ENCODE measurements at regions not wholly inside any gene's neighbourhood (a gene's known extent, or its start where the extent isn't known, plus 50 kb on each side); places are given as distances from the start of the nearest gene placed in this dataset.

DNA sequence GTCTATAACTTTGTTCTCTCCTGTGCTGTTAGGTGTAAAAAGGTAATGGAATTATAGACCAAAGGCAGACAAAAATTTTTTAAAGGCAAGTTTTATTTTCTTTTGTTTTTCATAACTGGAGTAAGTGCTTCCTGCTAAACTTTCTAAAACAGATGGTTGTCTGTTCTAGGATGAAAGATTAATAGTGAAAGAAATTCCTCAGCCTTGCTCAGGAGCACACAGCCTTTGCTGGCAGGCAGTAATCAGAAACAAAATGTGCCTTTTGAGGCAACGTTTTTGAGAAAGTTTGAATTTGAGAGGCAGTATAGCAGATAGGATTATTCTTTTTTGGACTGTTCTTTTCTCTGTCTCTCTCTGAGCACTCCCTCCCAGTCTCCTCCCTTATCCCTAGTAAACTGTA is 2749.5 kb downstream of the PCDH9 start:
- Histone ChIP-seq H3K27me3 (replicated peaks in 1 of 2; ENCODE audit: control insufficient read depth in 2 of 2, insufficient read depth in 2 of 2, low read length in 1 of 2) (no peaks in the 10 kb centered on the region), H3K4me1 (ENCODE audit: control insufficient read depth, insufficient read depth, low read length) (no peaks in the 10 kb centered on the region), H2AFZ (ENCODE audit: control insufficient read depth, low read depth, low read length) (no peak overlapping the region), H3K4me3 (no peak overlapping the region), H3K36me3 (ENCODE audit: control insufficient read depth in 2 of 2, insufficient read depth in 2 of 2, low read length in 1 of 2) (no peaks in the 10 kb centered on the region), H3K79me2 (ENCODE audit: control insufficient read depth, insufficient read depth, low read length) (no peaks in the 10 kb centered on the region), H3K4me2 (ENCODE audit: control insufficient read depth, insufficient read depth) (no peak overlapping the region), H4K20me1 (ENCODE audit: control insufficient read depth, insufficient read depth) (no peaks in the 10 kb centered on the region), H3K9ac (ENCODE audit: control insufficient read depth, insufficient read depth, low read length) (no peak overlapping the region), H3K27ac (ENCODE audit: control insufficient read depth, insufficient read depth) (no peak overlapping the region), H3K9me3 (replicated peaks; ENCODE audit: control insufficient read depth, insufficient read depth, low read length) (no peaks in the 10 kb centered on the region)
- FAIRE-seq (no peak), ATAC-seq (no peak), DNase-seq (ENCODE audit: low read depth, low spot score) (no peak)
- ChIA-PET POLR2A (no interaction called here), CTCF (no interaction called here), RAD21 (ENCODE audit: unreplicated experiment) (no interaction called here), SMC1A (ENCODE audit: uncharacterized antibody, unreplicated experiment) (no interaction called here)
- TF ChIP-seq BACH1 (IDR thresholded peaks at IDR 0.05; ENCODE audit: borderline replicate concordance) (no peak), HCFC1 (IDR thresholded peaks at IDR 0.05; ENCODE audit: low read length) (no peak), SIN3A (IDR thresholded peaks at IDR 0.05; ENCODE audit: low read depth, low read length) (no peak), SMARCA5 (IDR thresholded peaks at IDR 0.05) (no peak), PML (IDR thresholded peaks at IDR 0.05; ENCODE audit: low read length) (no peak), NBN (IDR thresholded peaks at IDR 0.05) (no peak), GATAD2B (conservative IDR thresholded peaks at IDR 0.05; ENCODE audit: low read depth) (no peak), MEF2B (IDR thresholded peaks at IDR 0.05; ENCODE audit: partially characterized antibody, poor library complexity, severe bottlenecking) (no peak)
- TF ChIP-seq, protein P1, sequence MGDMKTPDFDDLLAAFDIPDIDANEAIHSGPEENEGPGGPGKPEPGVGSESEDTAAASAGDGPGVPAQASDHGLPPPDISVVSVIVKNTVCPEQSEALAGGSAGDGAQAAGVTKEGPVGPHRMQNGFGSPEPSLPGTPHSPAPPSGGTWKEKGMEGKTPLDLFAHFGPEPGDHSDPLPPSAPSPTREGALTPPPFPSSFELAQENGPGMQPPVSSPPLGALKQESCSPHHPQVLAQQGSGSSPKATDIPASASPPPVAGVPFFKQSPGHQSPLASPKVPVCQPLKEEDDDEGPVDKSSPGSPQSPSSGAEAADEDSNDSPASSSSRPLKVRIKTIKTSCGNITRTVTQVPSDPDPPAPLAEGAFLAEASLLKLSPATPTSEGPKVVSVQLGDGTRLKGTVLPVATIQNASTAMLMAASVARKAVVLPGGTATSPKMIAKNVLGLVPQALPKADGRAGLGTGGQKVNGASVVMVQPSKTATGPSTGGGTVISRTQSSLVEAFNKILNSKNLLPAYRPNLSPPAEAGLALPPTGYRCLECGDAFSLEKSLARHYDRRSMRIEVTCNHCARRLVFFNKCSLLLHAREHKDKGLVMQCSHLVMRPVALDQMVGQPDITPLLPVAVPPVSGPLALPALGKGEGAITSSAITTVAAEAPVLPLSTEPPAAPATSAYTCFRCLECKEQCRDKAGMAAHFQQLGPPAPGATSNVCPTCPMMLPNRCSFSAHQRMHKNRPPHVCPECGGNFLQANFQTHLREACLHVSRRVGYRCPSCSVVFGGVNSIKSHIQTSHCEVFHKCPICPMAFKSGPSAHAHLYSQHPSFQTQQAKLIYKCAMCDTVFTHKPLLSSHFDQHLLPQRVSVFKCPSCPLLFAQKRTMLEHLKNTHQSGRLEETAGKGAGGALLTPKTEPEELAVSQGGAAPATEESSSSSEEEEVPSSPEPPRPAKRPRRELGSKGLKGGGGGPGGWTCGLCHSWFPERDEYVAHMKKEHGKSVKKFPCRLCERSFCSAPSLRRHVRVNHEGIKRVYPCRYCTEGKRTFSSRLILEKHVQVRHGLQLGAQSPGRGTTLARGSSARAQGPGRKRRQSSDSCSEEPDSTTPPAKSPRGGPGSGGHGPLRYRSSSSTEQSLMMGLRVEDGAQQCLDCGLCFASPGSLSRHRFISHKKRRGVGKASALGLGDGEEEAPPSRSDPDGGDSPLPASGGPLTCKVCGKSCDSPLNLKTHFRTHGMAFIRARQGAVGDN (IDR thresholded peaks at IDR 0.05) = no peak
- WGBS (ENCODE audit: insufficient coverage, insufficient replicate concordance, low lambda C conversion rate, missing lambda C conversion rate) = 0% methylated on average over 1 of the region's 1 CpG
- in situ Hi-C loops (cut with MboI) = no loop called here
- no TSS peak for BruUV-seq (replicated peaks)
- intact Hi-C loops (cut with micrococcal nuclease; ENCODE audit: unreplicated experiment) = no loop called here
